Stimulated activated naive B cell treated with anti-CD40 and anti-IgM and Interleukin-4, amounts not matched to agents 10 μg/mL and 1 μg/mL and 100 μg/mL, for 72 hours (primary cell): ENCODE measurements at regions not wholly inside any gene's neighbourhood (a gene's known extent, or its start where the extent isn't known, plus 50 kb on each side); places are given as distances from the start of the nearest gene placed in this dataset.
"Not testable (repeated sequence)": the region's sequence is repeated elsewhere in the genome, so short reads cannot be mapped to it uniquely, and the experiment has no call there.

Experiments
- ATAC-seq, 2 donors: fragments of 150-1000 bp; cut with Tn5 transposase; replicated peaks; 2 replicates each; pipeline ENCODE4 v1.10.0; 2021; ENCODE audit warnings: moderate library complexity in 1 of 2
- DNase-seq: peaks from one replicate; pipeline ENCODE4 v3.0.0; 2021
- H3K27ac Mint-ChIP-seq: one replicate; pipeline ENCODE4 v1.8.0; 2022; ENCODE audit warnings: mild to moderate bottlenecking, mixed read lengths
- H3K27me3 Mint-ChIP-seq, 2 donors: one replicate each; pipeline ENCODE4 v1.8.0; 2022; ENCODE audit warnings: mixed read lengths in 2 of 2
- H3K36me3 Mint-ChIP-seq, 2 donors: one replicate each; pipeline ENCODE4 v1.8.0; 2022; ENCODE audit warnings: mixed read lengths in 2 of 2, mild to moderate bottlenecking in 1 of 2
- H3K4me1 Mint-ChIP-seq, 2 donors: one replicate each; pipeline ENCODE4 v1.8.0; 2022; ENCODE audit warnings: mixed read lengths in 2 of 2, mild to moderate bottlenecking in 1 of 2
- H3K4me3 Mint-ChIP-seq, 2 donors: one replicate each; pipeline ENCODE4 v1.8.0; 2022; ENCODE audit warnings: mild to moderate bottlenecking in 2 of 2, mixed read lengths in 2 of 2, moderate library complexity in 1 of 2
- H3K9me3 Mint-ChIP-seq, 2 donors: one replicate each; pipeline ENCODE4 v1.8.0; 2022; ENCODE audit warnings: mixed read lengths in 2 of 2, mild to moderate bottlenecking in 1 of 2

- peaks cover 9 to 19% of the 10 kb centered on the region in 2 donors for H3K4me1 Mint-ChIP-seq
- H3K36me3 Mint-ChIP-seq, H3K27ac Mint-ChIP-seq, H3K4me3 Mint-ChIP-seq, ATAC-seq, H3K9me3 Mint-ChIP-seq, DNase-seq: not testable (repeated sequence)
- H3K27me3 Mint-ChIP-seq: peaks cover 51 to 53% of the 10 kb centered on the region in 2 donors
Measured at GRCh38 chr11:3583476-3583875, 58.3 kb downstream of the ART5 start.

- peaks cover 46 to 54% of the 10 kb centered on the region in 2 donors for H3K27me3 Mint-ChIP-seq
- peak overlapping the region; percentile 55 to 79 for H3K4me3 Mint-ChIP-seq
- not testable (repeated sequence) for H3K36me3 Mint-ChIP-seq, DNase-seq, H3K9me3 Mint-ChIP-seq, ATAC-seq, H3K27ac Mint-ChIP-seq
- peaks cover 9 to 19% of the 10 kb centered on the region in 2 donors for H3K4me1 Mint-ChIP-seq
Measured at GRCh38 chr11:3581389-3581725, 60.4 kb downstream of the ART5 start.

- H3K36me3 Mint-ChIP-seq, H3K27ac Mint-ChIP-seq, H3K9me3 Mint-ChIP-seq: not testable (repeated sequence)
- Mint-ChIP-seq H3K27me3 (peaks cover 50 to 60% of the 10 kb centered on the region in 2 donors), H3K4me1 (peaks cover 9 to 19% of the 10 kb centered on the region in 2 donors), H3K4me3 (peak overlapping the region; percentile 56 to 79)
- ATAC-seq (peak; percentile 41 to 57), DNase-seq (peak; percentile 37)
Measured at GRCh38 chr11:3580487-3581388, 61.1 kb downstream of the ART5 start.

GRCh38 chr11:3579600-3580459 lies 62.0 kb downstream of the ART5 start:
- H3K27me3 Mint-ChIP-seq: peaks cover 48 to 59% of the 10 kb centered on the region in 2 donors
- not testable (repeated sequence) for H3K36me3 Mint-ChIP-seq, H3K9me3 Mint-ChIP-seq, ATAC-seq, DNase-seq
- H3K4me1 Mint-ChIP-seq: peaks cover 9 to 19% of the 10 kb centered on the region in 2 donors
- H3K27ac Mint-ChIP-seq: peak overlapping the region; percentile 86
- peak overlapping the region; percentile 53 to 63 for H3K4me3 Mint-ChIP-seq

GRCh38 chr11:3576066-3576604 lies 65.7 kb downstream of the ART5 start:
- H3K27ac Mint-ChIP-seq, ATAC-seq, H3K36me3 Mint-ChIP-seq, DNase-seq, H3K4me3 Mint-ChIP-seq, H3K9me3 Mint-ChIP-seq: not testable (repeated sequence)
- H3K27me3 Mint-ChIP-seq: peaks cover 24 to 45% of the 10 kb centered on the region in 2 donors
- H3K4me1 Mint-ChIP-seq: peaks cover 4 to 14% of the 10 kb centered on the region in 2 donors

GRCh38 chr11:3572976-3573647 lies 68.7 kb downstream of the ART5 start:
- H3K27ac Mint-ChIP-seq, H3K4me1 Mint-ChIP-seq, H3K9me3 Mint-ChIP-seq, DNase-seq, ATAC-seq, H3K4me3 Mint-ChIP-seq, H3K36me3 Mint-ChIP-seq: not testable (repeated sequence)
- H3K27me3 Mint-ChIP-seq: peaks cover 10 to 25% of the 10 kb centered on the region in 2 donors

- not testable (repeated sequence) for ATAC-seq, H3K9me3 Mint-ChIP-seq, H3K27ac Mint-ChIP-seq, H3K4me1 Mint-ChIP-seq, H3K4me3 Mint-ChIP-seq, DNase-seq, H3K36me3 Mint-ChIP-seq
- peaks cover 10 to 31% of the 10 kb centered on the region in 2 donors for H3K27me3 Mint-ChIP-seq
Measured at GRCh38 chr11:3571752-3572151, 70.0 kb downstream of the ART5 start.

- H3K9me3 Mint-ChIP-seq, DNase-seq, H3K4me3 Mint-ChIP-seq, H3K36me3 Mint-ChIP-seq, ATAC-seq, H3K4me1 Mint-ChIP-seq, H3K27ac Mint-ChIP-seq: not testable (repeated sequence)
- peaks cover 21 to 23% of the 10 kb centered on the region in 2 donors for H3K27me3 Mint-ChIP-seq
Measured at GRCh38 chr11:3565838-3566237, 76.0 kb downstream of the ART5 start.

GRCh38 chr11:3564383-3564782 lies 77.4 kb downstream of the ART5 start:
- ATAC-seq, H3K9me3 Mint-ChIP-seq, H3K4me3 Mint-ChIP-seq, H3K36me3 Mint-ChIP-seq, DNase-seq, H3K27ac Mint-ChIP-seq: not testable (repeated sequence)
- Mint-ChIP-seq H3K4me1 (peaks cover 2 to 11% of the 10 kb centered on the region in 2 donors), H3K27me3 (peaks cover 21 to 24% of the 10 kb centered on the region in 2 donors)

- DNase-seq, H3K36me3 Mint-ChIP-seq, H3K9me3 Mint-ChIP-seq, H3K4me1 Mint-ChIP-seq, ATAC-seq, H3K27ac Mint-ChIP-seq: not testable (repeated sequence)
- Mint-ChIP-seq H3K27me3 (peaks cover 18 to 20% of the 10 kb centered on the region in 2 donors), H3K4me3 (peak overlapping the region in 1 of 2 donors; percentile 8)
Measured at GRCh38 chr11:3554621-3555020, 87.2 kb downstream of the ART5 start.

- not testable (repeated sequence) for DNase-seq
Measured at GRCh38 chr11:3544990-3545389, 96.8 kb downstream of the ART5 start.

GRCh38 chr11:3538220-3538619 lies 103.6 kb downstream of the ART5 start:
- H3K4me1 Mint-ChIP-seq, H3K27ac Mint-ChIP-seq, DNase-seq, H3K4me3 Mint-ChIP-seq, H3K36me3 Mint-ChIP-seq, ATAC-seq: not testable (repeated sequence)
- Mint-ChIP-seq H3K9me3 (peaks cover 18 to 23% of the 10 kb centered on the region in 2 donors), H3K27me3 (peaks cover 14 to 29% of the 10 kb centered on the region in 2 donors)

More at GRCh38 chr11:3544990-3545389, 96.8 kb downstream of the ART5 start:
- H3K27ac Mint-ChIP-seq, ATAC-seq, H3K36me3 Mint-ChIP-seq, H3K9me3 Mint-ChIP-seq, H3K4me1 Mint-ChIP-seq, H3K4me3 Mint-ChIP-seq: not testable (repeated sequence)
- H3K27me3 Mint-ChIP-seq: peaks cover 5 to 11% of the 10 kb centered on the region in 2 donors

- H3K4me1 Mint-ChIP-seq, H3K36me3 Mint-ChIP-seq, ATAC-seq, H3K4me3 Mint-ChIP-seq, H3K27ac Mint-ChIP-seq, DNase-seq: not testable (repeated sequence)
- Mint-ChIP-seq H3K27me3 (peaks cover 14 to 30% of the 10 kb centered on the region in 2 donors), H3K9me3 (peaks cover 18 to 23% of the 10 kb centered on the region in 2 donors)
Measured at GRCh38 chr11:3537254-3537653, 104.5 kb downstream of the ART5 start.
